HG03135 (cell line): ENCODE measurements at regions not wholly inside any gene's neighbourhood (a gene's known extent, or its start where the extent isn't known, plus 50 kb on each side); places are given as distances from the start of the nearest gene placed in this dataset.

Source experiments
- ATAC-seq: cut with Tn5 transposase; IDR thresholded peaks from one replicate; pipeline ENCODE4 v1.9.1; 2021; ENCODE audit warnings: mild to moderate bottlenecking, moderate library complexity; ENCODE audit not compliant: unreplicated experiment

GRCh38 chr4:152037435-152037834 lies 276.6 kb upstream of the GATB start:
- no peak for ATAC-seq

GRCh38 chr4:152033621-152034020 lies 272.8 kb upstream of the GATB start:
- ATAC-seq: no peak

GRCh38 chr4:152032722-152033131 lies 271.9 kb upstream of the GATB start:
- no peak for ATAC-seq

GRCh38 chr4:152029631-152030030 lies 268.8 kb upstream of the GATB start:
- ATAC-seq: no peak

GRCh38 chr4:152028131-152028530 lies 267.3 kb upstream of the GATB start:
- ATAC-seq: no peak

- ATAC-seq: no peak
Measured at GRCh38 chr4:152024881-152025280, 264.1 kb upstream of the GATB start.

GRCh38 chr4:152023674-152024073 lies 262.9 kb upstream of the GATB start:
- ATAC-seq: no peak

- ATAC-seq: no peak
Measured at GRCh38 chr4:152022543-152022942, 261.7 kb upstream of the GATB start.

GRCh38 chr4:152021788-152022438 lies 261.1 kb upstream of the GATB start:
- ATAC-seq: no peak

GRCh38 chr4:152020073-152020472 lies 259.3 kb upstream of the GATB start:
- ATAC-seq: no peak

GRCh38 chr4:152016303-152016620 lies 255.5 kb upstream of the GATB start:
- ATAC-seq: no peak

- no peak for ATAC-seq
Measured at GRCh38 chr4:152015597-152016302, 254.9 kb upstream of the GATB start.

- ATAC-seq: peak; percentile 84
Measured at GRCh38 chr4:152014280-152014679, 253.5 kb upstream of the GATB start.

- ATAC-seq: no peak
Measured at GRCh38 chr4:152011469-152011868, 250.7 kb upstream of the GATB start.

- ATAC-seq: no peak
Measured at GRCh38 chr4:152010710-152011079, 249.9 kb upstream of the GATB start.

- ATAC-seq: no peak
Measured at GRCh38 chr4:152009983-152010709, 249.3 kb upstream of the GATB start.

GRCh38 chr4:152009031-152009670 lies 248.3 kb upstream of the GATB start:
- no peak for ATAC-seq

- ATAC-seq: no peak
Measured at GRCh38 chr4:152007111-152007510, 246.3 kb upstream of the GATB start.

GRCh38 chr4:152004801-152005200 lies 244.0 kb upstream of the GATB start:
- no peak for ATAC-seq

GRCh38 chr4:152000518-152000917 lies 239.7 kb upstream of the GATB start:
- no peak for ATAC-seq

GRCh38 chr4:151998723-151999122 lies 237.9 kb upstream of the GATB start:
- ATAC-seq: no peak

- ATAC-seq: no peak
Measured at GRCh38 chr4:151997461-151997860, 236.7 kb upstream of the GATB start.
